A549 (cell line): ENCODE measurements at regions not wholly inside any gene's neighbourhood (a gene's known extent, or its start where the extent isn't known, plus 50 kb on each side); places are given as distances from the start of the nearest gene placed in this dataset.

ENCODE experiments used
- ATAC-seq, 2 experiments: fragments of 200-7000 bp in 1 of 2; fragments of >200 bp in 1 of 2; cut with Nextera tagmentation in 1 of 2; cut with Tn5 transposase in 1 of 2; 3 replicates each; pipeline versions ENCODE4 v1.8.0 to v1.9.1; 2018 to 2020; ENCODE audit warnings: mild to moderate bottlenecking in 1 of 2, moderate library complexity in 1 of 2
- CTCF ChIA-PET: fragments of 300-600 bp; sonication (Branson Sonifier 250); formaldehyde crosslinking; extraction: SDS; loops from one replicate; lab custom pipeline; 2021; ENCODE audit warnings: antibody characterized with exemption, inconsistent platforms; lab: Yijun Ruan, JAX
- POLR2A ChIA-PET: fragments of 350-600 bp; formaldehyde crosslinking; extraction: SDS; loops from one replicate; lab custom pipeline; 2021; ENCODE audit warnings: antibody characterized with exemption, inconsistent platforms; lab: Yijun Ruan, JAX
- DNase-seq, 2 experiments: peaks; one replicate each; pipeline versions ENCODE4 v3.0.0 to v3.0.0-alpha.2; 2011 to 2016; ENCODE audit warnings: low read depth in 1 of 2, low spot score in 1 of 2
- FAIRE-seq: peaks from 2 replicates; lab custom pipeline; 2011; peaks lifted over from hg19 to GRCh38; lab: Jason Lieb, UNC
- H3K27ac ChIP-seq, 2 experiments: fragments of >200 bp; sonication (Bioruptor Twin); formaldehyde crosslinking; 3 replicates each; pipeline ENCODE4 v1.5.1; 2016 to 2017
- H3K4me1 ChIP-seq: fragments of >200 bp; sonication (Bioruptor Twin); formaldehyde crosslinking; 3 replicates; pipeline ENCODE4 v1.6.1; 2016
- H3K4me2 ChIP-seq: fragments of >200 bp; sonication (Bioruptor Twin); formaldehyde crosslinking; 3 replicates; pipeline ENCODE4 v1.6.1; 2016
- H3K4me3 ChIP-seq: fragments of >200 bp; sonication (Bioruptor Twin); formaldehyde crosslinking; 3 replicates; pipeline ENCODE4 v1.5.1; 2016
- H3K9me3 ChIP-seq: fragments of >200 bp; sonication (Bioruptor Twin); formaldehyde crosslinking; 3 replicates; pipeline ENCODE4 v1.6.1; 2016
- EHMT2 ChIP-seq: fragments of 200-600 bp; sonication (generic); IDR thresholded peaks from 2 replicates; pipeline ENCODE4 v1.6.1; 2016; ENCODE audit warnings: antibody characterized with exemption, low read depth, mild to moderate bottlenecking, moderate library complexity
- ESRRA ChIP-seq: fragments of 150-350 bp; IDR thresholded peaks from 2 replicates; pipeline ENCODE4 v1.6.1; 2014; ENCODE audit warnings: mild to moderate bottlenecking, low read length, borderline replicate concordance
- HEYL ChIP-seq: fragments of 250-450 bp; sonication (Bioruptor Pico); IDR thresholded peaks from 2 replicates; pipeline ENCODE4 v1.8.0; 2021; ENCODE audit warnings: mild to moderate bottlenecking, moderate library complexity
- HOXB13 ChIP-seq: fragments of 250-450 bp; sonication (Bioruptor Pico); IDR thresholded peaks from 2 replicates; pipeline ENCODE4 v1.5.0; 2020; ENCODE audit warnings: low read depth, mild to moderate bottlenecking, moderate library complexity
- MAZ ChIP-seq: fragments of 150-350 bp; IDR thresholded peaks from 2 replicates; pipeline ENCODE4 v1.6.1; 2014; ENCODE audit warnings: antibody characterized with exemption, low read depth, low read length, borderline replicate concordance
- MYC ChIP-seq: IDR thresholded peaks from 2 replicates; pipeline ENCODE4 v1.6.1; 2012; ENCODE audit warnings: mild to moderate bottlenecking, inconsistent platforms, low read length, improper control_type of control experiment, borderline replicate concordance
- NFE2L2 ChIP-seq: fragments of 150-350 bp; conservative IDR thresholded peaks from 2 replicates; pipeline ENCODE4 v1.6.1; 2014; ENCODE audit warnings: low read length
- NPAS2 ChIP-seq: fragments of 250-450 bp; sonication (Bioruptor Pico); IDR thresholded peaks from 2 replicates; pipeline ENCODE4 v1.8.0; 2022; ENCODE audit warnings: mild to moderate bottlenecking, moderate library complexity, borderline replicate concordance
- NR3C1 ChIP-seq: fragments of >200 bp; sonication (Bioruptor Twin); formaldehyde crosslinking; IDR thresholded peaks from 3 replicates; pipeline ENCODE4 v1.6.1; 2017
- PBX3 ChIP-seq: IDR thresholded peaks from 2 replicates; pipeline ENCODE4 v1.6.1; 2012
- POLR2A ChIP-seq: IDR thresholded peaks from 2 replicates; pipeline ENCODE4 v1.6.1; 2012; ENCODE audit warnings: mild to moderate bottlenecking, low read length
- POLR2AphosphoS2 ChIP-seq: conservative IDR thresholded peaks from 2 replicates; pipeline ENCODE4 v1.6.1; 2012; ENCODE audit warnings: low read length, improper control_type of control experiment, inconsistent platforms
- REST ChIP-seq: fragments of 200-600 bp; sonication (generic); IDR thresholded peaks from 2 replicates; pipeline ENCODE4 v1.6.1; 2016; ENCODE audit warnings: antibody characterized with exemption, mild to moderate bottlenecking, moderate library complexity
- TFCP2L1 ChIP-seq: fragments of 250-450 bp; sonication (Bioruptor Pico); IDR thresholded peaks from 2 replicates; pipeline ENCODE4 v1.5.0; 2021; ENCODE audit warnings: mild to moderate bottlenecking
- ZFP36 ChIP-seq: fragments of 450-650 bp; IDR thresholded peaks from 2 replicates; pipeline ENCODE4 v1.6.1; 2014; ENCODE audit warnings: borderline replicate concordance; ENCODE audit not compliant: partially characterized antibody
- ZSCAN20 ChIP-seq: fragments of 250-450 bp; sonication (Bioruptor Pico); IDR thresholded peaks from 2 replicates; pipeline ENCODE4 v1.8.0; 2022; ENCODE audit warnings: mild to moderate bottlenecking, moderate library complexity
- WGBS: methylation state at CpG from one replicate; pipeline ENCODE4 v1.1.6; 2017; ENCODE audit errors: missing lambda C conversion rate; 5-methylcytosine and 5-hydroxymethylcytosine counted together

GRCh38 chr1:182193908-182194550 is 132.5 kb upstream of the ZNF648 start:
- 57% methylated on average over 4 of the region's 4 CpGs for WGBS
- H3K27ac ChIP-seq: no peak overlapping the region
- no peak overlapping the region for H3K4me3 ChIP-seq
- CTCF ChIA-PET: interaction anchor here (1.2 to 1.6 kb wide), 2 partner anchors 109 to 113 kb away, joined by 3 read pairs; no protein-coding TSS in a partner anchor
- POLR2A ChIA-PET: no interaction called here
- no peaks in the 10 kb centered on the region for H3K9me3 ChIP-seq
- no peak for FAIRE-seq
- no peak overlapping the region for H3K4me2 ChIP-seq
- TF ChIP-seq ZSCAN20 (no peak), NPAS2 (no peak), NFE2L2 (no peak), POLR2A (no peak), MAZ (no peak), PBX3 (no peak), TFCP2L1 (CRISPR knock-in tag) (no peak), ZFP36 (no peak), NR3C1 (no peak), HOXB13 (CRISPR knock-in tag) (no peak), REST (no peak), HEYL (CRISPR knock-in tag) (no peak), EHMT2 (no peak)
- ATAC-seq: no peak
- no peak for DNase-seq
- H3K4me1 ChIP-seq: no peaks in the 10 kb centered on the region

GRCh38 chr1:182192966-182193365 is 131.5 kb upstream of the ZNF648 start:
- TF ChIP-seq POLR2AphosphoS2: no peak
- TF ChIP-seq, all 56 proteins: peak for 0
- no peak overlapping the region for H3K4me3 ChIP-seq
- ChIA-PET CTCF (interaction anchor here (0.6 kb wide), 1 partner anchor 104 kb away, joined by 3 read pairs; no protein-coding TSS in a partner anchor), POLR2A (no interaction called here)
- H3K9me3 ChIP-seq: no peaks in the 10 kb centered on the region
- FAIRE-seq (no peak), DNase-seq (no peak), ATAC-seq (no peak)
- H3K4me1 ChIP-seq: no peaks in the 10 kb centered on the region
- H3K27ac ChIP-seq: no peak overlapping the region
- 63% methylated on average over 4 of the region's 4 CpGs for WGBS
- H3K4me2 ChIP-seq: no peak overlapping the region

GRCh38 chr1:182192215-182192614 is 130.7 kb upstream of the ZNF648 start:
- TF ChIP-seq ESRRA (no peak), POLR2A (no peak), MYC (no peak)
- ATAC-seq: no peak

More at GRCh38 chr1:182192215-182192614, 130.7 kb upstream of the ZNF648 start:
- DNase-seq (no peak), FAIRE-seq (no peak)
- WGBS: 54% methylated on average over 3 of the region's 3 CpGs
- Histone ChIP-seq H3K4me3 (no peak overlapping the region), H3K9me3 (no peaks in the 10 kb centered on the region), H3K27ac (no peak overlapping the region), H3K4me2 (no peak overlapping the region), H3K4me1 (no peaks in the 10 kb centered on the region; the same call in 2 of the 3 replicates)
- ChIA-PET CTCF (interaction anchor here (1.0 kb wide), 1 partner anchor 49 kb away, joined by 3 read pairs; no protein-coding TSS in a partner anchor), POLR2A (no interaction called here)
